Astrocyte (in vitro differentiated cells and primary cell): ENCODE measurements at regions not wholly inside any gene's neighbourhood (a gene's known extent, or its start where the extent isn't known, plus 50 kb on each side); places are given as distances from the start of the nearest gene placed in this dataset.

ENCODE experiments used
- EZH2 ChIP-seq: IDR thresholded peaks from 2 replicates; pipeline ENCODE4 v1.6.1; 2012; ENCODE audit warnings: mild to moderate bottlenecking, low read length, inconsistent platforms; ENCODE audit not compliant: insufficient read depth
- TF ChIP-seq, protein P1 (sequence below): IDR thresholded peaks from 2 replicates; pipeline ENCODE4 v1.5.1; 2011; ENCODE audit warnings: low read depth, mild to moderate bottlenecking, inconsistent platforms, low read length, moderate library complexity; ENCODE audit not compliant: insufficient read depth

DNA sequence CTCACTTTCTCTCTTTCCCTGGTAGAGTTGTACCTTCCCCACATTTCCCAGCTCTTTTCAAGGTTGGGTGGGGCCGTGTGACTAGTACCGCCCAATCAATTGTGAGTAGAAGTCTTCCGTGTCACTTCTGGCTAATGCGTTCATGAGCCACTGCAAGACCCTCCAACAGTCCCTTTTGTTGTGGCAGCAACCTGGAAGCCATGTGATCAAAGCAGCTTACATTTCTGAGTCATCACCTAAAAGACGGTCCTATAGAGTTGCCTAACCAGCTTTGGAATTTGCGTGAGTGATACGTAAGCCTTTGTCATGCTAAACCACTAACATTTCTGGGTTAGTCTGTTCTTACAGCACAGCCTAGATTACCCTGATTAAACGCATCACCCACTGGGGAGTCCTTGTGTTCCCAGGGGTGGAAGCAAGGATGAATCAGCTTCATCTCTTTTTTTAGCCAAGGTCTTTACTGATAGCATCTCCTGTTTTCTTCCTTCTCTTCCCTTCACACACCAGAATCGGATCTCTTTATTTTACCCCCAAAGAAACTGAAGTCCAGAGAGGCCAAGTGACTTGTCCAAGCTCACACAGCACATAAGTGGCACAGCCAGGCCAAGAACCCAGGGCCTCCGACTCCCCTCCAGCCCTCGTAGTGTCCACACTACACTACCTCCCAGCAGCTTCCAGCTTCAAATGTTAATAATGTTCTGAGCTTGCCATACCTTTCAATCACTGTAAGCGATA lies 366.3 kb upstream of the XYLT1 start:
- TF ChIP-seq, protein P1, sequence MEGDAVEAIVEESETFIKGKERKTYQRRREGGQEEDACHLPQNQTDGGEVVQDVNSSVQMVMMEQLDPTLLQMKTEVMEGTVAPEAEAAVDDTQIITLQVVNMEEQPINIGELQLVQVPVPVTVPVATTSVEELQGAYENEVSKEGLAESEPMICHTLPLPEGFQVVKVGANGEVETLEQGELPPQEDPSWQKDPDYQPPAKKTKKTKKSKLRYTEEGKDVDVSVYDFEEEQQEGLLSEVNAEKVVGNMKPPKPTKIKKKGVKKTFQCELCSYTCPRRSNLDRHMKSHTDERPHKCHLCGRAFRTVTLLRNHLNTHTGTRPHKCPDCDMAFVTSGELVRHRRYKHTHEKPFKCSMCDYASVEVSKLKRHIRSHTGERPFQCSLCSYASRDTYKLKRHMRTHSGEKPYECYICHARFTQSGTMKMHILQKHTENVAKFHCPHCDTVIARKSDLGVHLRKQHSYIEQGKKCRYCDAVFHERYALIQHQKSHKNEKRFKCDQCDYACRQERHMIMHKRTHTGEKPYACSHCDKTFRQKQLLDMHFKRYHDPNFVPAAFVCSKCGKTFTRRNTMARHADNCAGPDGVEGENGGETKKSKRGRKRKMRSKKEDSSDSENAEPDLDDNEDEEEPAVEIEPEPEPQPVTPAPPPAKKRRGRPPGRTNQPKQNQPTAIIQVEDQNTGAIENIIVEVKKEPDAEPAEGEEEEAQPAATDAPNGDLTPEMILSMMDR: no peak
- TF ChIP-seq EZH2: no peak
